ENCODE measurements at regions not wholly inside any gene's neighbourhood (a gene's known extent, or its start where the extent isn't known, plus 50 kb on each side); places are given as distances from the start of the nearest gene placed in this dataset.
"Not testable (repeated sequence)": the region's sequence is repeated elsewhere in the genome, so short reads cannot be mapped to it uniquely, and the experiment has no call there.

- DNase-seq (no peak), ATAC-seq (no peak)
- Mint-ChIP-seq H3K36me3 (ENCODE audit: low read depth) (peaks cover 4% of the 10 kb centered on the region), H3K4me1 (ENCODE audit: low read depth) (no peaks in the 10 kb centered on the region), H3K27me3 (no peaks in the 10 kb centered on the region), H3K9me3 (peaks cover 21% of the 10 kb centered on the region), H3K27ac (no peak overlapping the region), H3K4me3 (no peak overlapping the region)
- TF ChIP-seq CTCF (IDR thresholded peaks at IDR 0.05): no peak
- ChIA-PET CTCF (no interaction called here), POLR2A (no interaction called here)
- intact Hi-C loops (cut with micrococcal nuclease): no loop called here
Measured at GRCh38 chr16:35575432-35575821, 2116.0 kb downstream of the TP53TG3F start.

GRCh38 chr16:35585411-35585810, 2126.0 kb downstream of the TP53TG3F start:
- Mint-ChIP-seq H3K36me3 (ENCODE audit: low read depth) (no peaks in the 10 kb centered on the region), H3K9me3 (peaks cover 17% of the 10 kb centered on the region), H3K27ac (no peak overlapping the region), H3K4me1 (ENCODE audit: low read depth) (no peaks in the 10 kb centered on the region), H3K27me3 (no peaks in the 10 kb centered on the region), H3K4me3 (no peak overlapping the region)
- POLR2A ChIA-PET: no interaction called here
- ATAC-seq (no peak), DNase-seq (no peak)
- CTCF ChIA-PET: no interaction called here
- intact Hi-C loops (cut with micrococcal nuclease): no loop called here
- no peak for TF ChIP-seq CTCF (IDR thresholded peaks at IDR 0.05)

- H3K27me3 Mint-ChIP-seq; H3K4me3 Mint-ChIP-seq; CTCF ChIA-PET; intact Hi-C loops (cut with micrococcal nuclease); H3K4me1 Mint-ChIP-seq (ENCODE audit: low read depth); POLR2A ChIA-PET; ATAC-seq; H3K36me3 Mint-ChIP-seq (ENCODE audit: low read depth); H3K27ac Mint-ChIP-seq: not testable (repeated sequence)
- H3K9me3 Mint-ChIP-seq: peaks cover 17% of the 10 kb centered on the region
- peak; percentile 4 for DNase-seq
Measured at GRCh38 chr16:35590913-35591312, 2131.5 kb downstream of the TP53TG3F start.

- H3K4me1 Mint-ChIP-seq (ENCODE audit: low read depth): no peaks in the 10 kb centered on the region
- intact Hi-C loops (cut with micrococcal nuclease): no loop called here
- ATAC-seq (no peak), DNase-seq (no peak)
- no peaks in the 10 kb centered on the region for H3K27me3 Mint-ChIP-seq
- no peaks in the 10 kb centered on the region for H3K36me3 Mint-ChIP-seq (ENCODE audit: low read depth)
- CTCF ChIA-PET: no interaction called here
- no peak overlapping the region for H3K27ac Mint-ChIP-seq
- POLR2A ChIA-PET: no interaction called here
- no peak overlapping the region for H3K4me3 Mint-ChIP-seq
- no peak for TF ChIP-seq CTCF (IDR thresholded peaks at IDR 0.05)
- H3K9me3 Mint-ChIP-seq: peaks cover 35% of the 10 kb centered on the region
Measured at GRCh38 chr16:35596467-35596866, 2137.1 kb downstream of the TP53TG3F start.

- Mint-ChIP-seq H3K27ac (no peak overlapping the region), H3K36me3 (ENCODE audit: low read depth) (no peaks in the 10 kb centered on the region), H3K4me3 (no peak overlapping the region), H3K4me1 (ENCODE audit: low read depth) (no peaks in the 10 kb centered on the region), H3K27me3 (no peaks in the 10 kb centered on the region), H3K9me3 (peaks cover 33% of the 10 kb centered on the region)
- CTCF ChIA-PET: no interaction called here
- intact Hi-C loops (cut with micrococcal nuclease): no loop called here
- no peak for DNase-seq
- ATAC-seq: no peak
- no peak for TF ChIP-seq CTCF (IDR thresholded peaks at IDR 0.05)
- POLR2A ChIA-PET: no interaction called here
Measured at GRCh38 chr16:35598696-35599332, 2139.4 kb downstream of the TP53TG3F start.

All from activated CD8-positive, alpha-beta T cell treated with anti-CD3 and anti-CD28 coated beads for 36 hours (primary cell).